OCI-LY1 (cell line): ENCODE measurements at regions not wholly inside any gene's neighbourhood (a gene's known extent, or its start where the extent isn't known, plus 50 kb on each side); places are given as distances from the start of the nearest gene placed in this dataset.

Source experiments
- EZH2 ChIP-seq: fragments of 200-600 bp; sonication (generic), shearing (Covaris generic); IDR thresholded peaks from 2 replicates; pipeline ENCODE4 v1.8.0; 2017; ENCODE audit warnings: borderline replicate concordance, mixed run types, mild to moderate bottlenecking, antibody characterized with exemption, low read length, moderate library complexity, mixed read lengths
- TF ChIP-seq, protein P1 (sequence below): fragments of 200-600 bp; sonication (generic), shearing (Covaris generic); IDR thresholded peaks from 2 replicates; pipeline ENCODE4 v1.5.1; 2017; ENCODE audit warnings: mild to moderate bottlenecking, antibody characterized with exemption, low read length, moderate library complexity, mixed read lengths

DNA sequence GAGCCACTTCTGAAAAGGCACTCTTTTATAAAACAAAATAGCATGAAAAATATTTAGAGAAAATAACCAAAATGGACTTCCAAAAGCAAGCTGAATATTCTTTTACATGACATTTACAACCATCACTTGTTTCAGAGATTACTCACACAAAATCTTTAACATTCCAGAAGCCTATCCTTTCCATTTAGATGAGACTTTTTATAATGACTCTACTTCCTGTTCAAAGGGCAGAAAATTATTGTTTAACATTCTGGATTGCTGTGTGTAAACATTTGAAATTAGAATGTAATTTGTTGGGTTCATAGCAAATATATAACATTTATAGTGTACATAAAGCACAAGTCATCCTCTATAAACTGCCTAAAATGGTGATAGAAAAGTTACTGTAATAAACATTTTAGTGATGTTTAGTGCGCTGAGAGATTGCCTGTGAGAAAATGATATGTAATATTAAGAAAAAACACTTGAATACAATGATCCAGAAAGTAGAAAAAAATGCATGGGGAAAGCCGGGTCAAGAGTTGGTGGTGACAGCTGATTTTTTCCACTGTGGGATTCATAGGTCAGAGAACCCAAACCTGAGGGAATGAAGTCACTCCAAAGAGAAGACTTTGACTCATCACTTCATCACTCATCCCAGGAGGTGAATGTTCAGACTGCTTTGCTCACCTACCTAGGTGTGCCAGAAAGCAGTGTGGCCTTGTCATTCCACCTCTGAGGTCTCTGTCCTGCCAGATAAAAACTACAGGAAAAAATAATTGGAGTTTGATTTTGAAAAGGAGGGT, 305.8 kb downstream of the ARPP21 start:
- TF ChIP-seq, protein P1, sequence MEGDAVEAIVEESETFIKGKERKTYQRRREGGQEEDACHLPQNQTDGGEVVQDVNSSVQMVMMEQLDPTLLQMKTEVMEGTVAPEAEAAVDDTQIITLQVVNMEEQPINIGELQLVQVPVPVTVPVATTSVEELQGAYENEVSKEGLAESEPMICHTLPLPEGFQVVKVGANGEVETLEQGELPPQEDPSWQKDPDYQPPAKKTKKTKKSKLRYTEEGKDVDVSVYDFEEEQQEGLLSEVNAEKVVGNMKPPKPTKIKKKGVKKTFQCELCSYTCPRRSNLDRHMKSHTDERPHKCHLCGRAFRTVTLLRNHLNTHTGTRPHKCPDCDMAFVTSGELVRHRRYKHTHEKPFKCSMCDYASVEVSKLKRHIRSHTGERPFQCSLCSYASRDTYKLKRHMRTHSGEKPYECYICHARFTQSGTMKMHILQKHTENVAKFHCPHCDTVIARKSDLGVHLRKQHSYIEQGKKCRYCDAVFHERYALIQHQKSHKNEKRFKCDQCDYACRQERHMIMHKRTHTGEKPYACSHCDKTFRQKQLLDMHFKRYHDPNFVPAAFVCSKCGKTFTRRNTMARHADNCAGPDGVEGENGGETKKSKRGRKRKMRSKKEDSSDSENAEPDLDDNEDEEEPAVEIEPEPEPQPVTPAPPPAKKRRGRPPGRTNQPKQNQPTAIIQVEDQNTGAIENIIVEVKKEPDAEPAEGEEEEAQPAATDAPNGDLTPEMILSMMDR = no peak
- no peak for TF ChIP-seq EZH2
